H1 (cell line): ENCODE measurements at regions not wholly inside any gene's neighbourhood (a gene's known extent, or its start where the extent isn't known, plus 50 kb on each side); places are given as distances from the start of the nearest gene placed in this dataset.

Source experiments
- CTCF ChIP-seq, 3 experiments: IDR thresholded peaks; 1 replicate in 2 of 3; 2 replicates in 1 of 3; pipeline versions ENCODE4 v1.5.1 to v1.6.1; 2011; ENCODE audit warnings: low read length in 3 of 3, mild to moderate bottlenecking in 3 of 3, inconsistent platforms in 2 of 3, low read depth in 1 of 3, moderate library complexity in 1 of 3; ENCODE audit not compliant: insufficient read depth in 1 of 3; ENCODE audit errors: control extremely low read depth in 1 of 3
- TAF1 ChIP-seq: IDR thresholded peaks from 2 replicates; pipeline ENCODE4 v1.6.1; 2011; ENCODE audit warnings: mild to moderate bottlenecking, low read depth, low read length
- TBP ChIP-seq: IDR thresholded peaks from 2 replicates; pipeline ENCODE4 v1.6.1; 2011; ENCODE audit warnings: low read depth, low read length, improper control_type of control experiment

- no peak for TF ChIP-seq TAF1
- TF ChIP-seq CTCF (IDR thresholded peaks at IDR 0.05; ENCODE audit: control extremely low read depth in 1 of 3, insufficient read depth in 1 of 3, low read depth in 1 of 3, low read length in 3 of 3) = no peak
- TF ChIP-seq TBP = no peak
Measured at GRCh38 chr5:60399507-60399906, 300.5 kb downstream of the DEPDC1B start.
